Natural killer cell (primary cell): ENCODE measurements at regions not wholly inside any gene's neighbourhood (a gene's known extent, or its start where the extent isn't known, plus 50 kb on each side); places are given as distances from the start of the nearest gene placed in this dataset.

Experiments
- ATAC-seq, 3 donors: fragments of 150-1000 bp in 2 of 3; fragments of 200-7000 bp in 1 of 3; cut with Tn5 transposase; 1 replicate in 1 of 3; 2 replicates in 2 of 3; pipeline ENCODE4 v1.10.0; 2021; ENCODE audit warnings: mild to moderate bottlenecking in 2 of 3, moderate library complexity in 2 of 3
- DNase-seq, 2 donors: peaks; one replicate each; pipeline versions ENCODE4 v3.0.0 to v3.0.0-alpha.2; 2013 to 2021; ENCODE audit warnings: mixed read lengths in 1 of 2
- H3K27ac ChIP-seq: one replicate; pipeline ENCODE4 v1.5.1; 2013; ENCODE audit warnings: mild to moderate bottlenecking, low read length
- H3K27me3 ChIP-seq: one replicate; pipeline ENCODE4 v1.6.1; 2013; ENCODE audit warnings: low read length; ENCODE audit not compliant: control insufficient read depth, insufficient read depth
- H3K36me3 ChIP-seq: one replicate; pipeline ENCODE4 v1.6.1; 2013; ENCODE audit warnings: low read length; ENCODE audit not compliant: control insufficient read depth, insufficient read depth
- H3K4me1 ChIP-seq: one replicate; pipeline ENCODE4 v1.6.1; 2013; ENCODE audit warnings: low read length; ENCODE audit not compliant: control insufficient read depth, insufficient read depth
- H3K4me3 ChIP-seq: one replicate; pipeline ENCODE4 v1.5.1; 2013; ENCODE audit warnings: low read length
- H3K9me3 ChIP-seq: one replicate; pipeline ENCODE4 v1.6.1; 2013; ENCODE audit warnings: low read length; ENCODE audit not compliant: control insufficient read depth, insufficient read depth
- H3K27ac Mint-ChIP-seq, 2 donors: one replicate each; pipeline ENCODE4 v1.8.0; 2022; ENCODE audit warnings: mild to moderate bottlenecking in 2 of 2, mixed read lengths in 2 of 2, moderate library complexity in 1 of 2
- H3K27me3 Mint-ChIP-seq, 2 donors: one replicate each; pipeline ENCODE4 v1.8.0; 2022; ENCODE audit warnings: low read depth in 2 of 2, mixed read lengths in 2 of 2
- H3K36me3 Mint-ChIP-seq: one replicate; pipeline ENCODE4 v1.8.0; 2022; ENCODE audit warnings: mixed read lengths
- H3K4me1 Mint-ChIP-seq, 2 donors: one replicate each; pipeline ENCODE4 v1.8.0; 2022; ENCODE audit warnings: mixed read lengths in 2 of 2
- H3K4me3 Mint-ChIP-seq: one replicate; pipeline ENCODE4 v1.8.0; 2022; ENCODE audit warnings: mild to moderate bottlenecking, moderate library complexity, mixed read lengths
- H3K9me3 Mint-ChIP-seq, 2 donors: one replicate each; pipeline ENCODE4 v1.8.0; 2022; ENCODE audit warnings: mixed read lengths in 2 of 2
- CTCF ChIP-seq: fragments of 200-600 bp; IDR thresholded peaks from one replicate; pipeline ENCODE4 v1.8.0; 2022; ENCODE audit warnings: antibody characterized with exemption
- WGBS: methylation state at CpG from one replicate; pipeline ENCODE4 v1.1.7; 2013; ENCODE audit warnings: missing lambda C conversion rate; ENCODE audit not compliant: insufficient coverage; 5-methylcytosine and 5-hydroxymethylcytosine counted together
- intact Hi-C: fragments of 100-400 bp; cut with micrococcal nuclease; formaldehyde crosslinking; loops from one replicate; pipeline ENCODE4 v1.14.2; 2022

GRCh38 chr5:44875661-44876605, 67.2 kb downstream of the MRPS30 start:
- H3K27me3 Mint-ChIP-seq, result no peaks in the 10 kb centered on the region

GRCh38 chr5:44881266-44881665, 72.5 kb downstream of the MRPS30 start:
- no peak for TF ChIP-seq CTCF
- H3K4me3 Mint-ChIP-seq, result no peak overlapping the region
- H3K4me1 Mint-ChIP-seq, result no peaks in the 10 kb centered on the region
- Histone ChIP-seq H3K27ac (no peak overlapping the region), H3K36me3 (no peaks in the 10 kb centered on the region), H3K4me3 (no peak overlapping the region), H3K4me1 (no peaks in the 10 kb centered on the region), H3K27me3 (no peaks in the 10 kb centered on the region), H3K9me3 (peaks cover 8% of the 10 kb centered on the region)
- 73% methylated on average over 5 of the region's 5 CpGs for WGBS
- H3K36me3 Mint-ChIP-seq, result peaks cover 6% of the 10 kb centered on the region
- H3K9me3 Mint-ChIP-seq, result peaks cover 9 to 13% of the 10 kb centered on the region in 2 donors
- H3K27ac Mint-ChIP-seq, result no peak overlapping the region
- intact Hi-C loops, result no loop called here
- H3K27me3 Mint-ChIP-seq, result no peaks in the 10 kb centered on the region
- no peak for DNase-seq
- no peak for ATAC-seq

More at GRCh38 chr5:44875661-44876605, 67.2 kb downstream of the MRPS30 start:
- peaks cover 3 to 9% of the 10 kb centered on the region in 2 donors for H3K9me3 Mint-ChIP-seq
- Histone ChIP-seq H3K4me1 (no peaks in the 10 kb centered on the region), H3K27me3 (no peaks in the 10 kb centered on the region), H3K27ac (no peak overlapping the region), H3K4me3 (no peak overlapping the region), H3K36me3 (no peaks in the 10 kb centered on the region), H3K9me3 (no peaks in the 10 kb centered on the region)
- peak in 1 of 2 donors; percentile 18 for DNase-seq
- H3K27ac Mint-ChIP-seq, result no peak overlapping the region
- intact Hi-C loops, result no loop called here
- 61% methylated on average over 6 of the region's 7 CpGs for WGBS
- no peaks in the 10 kb centered on the region for H3K4me1 Mint-ChIP-seq
- TF ChIP-seq CTCF, result no peak
- no peak overlapping the region for H3K4me3 Mint-ChIP-seq
- H3K36me3 Mint-ChIP-seq, result peaks cover 6% of the 10 kb centered on the region
- ATAC-seq, result no peak

- Histone ChIP-seq H3K4me1 (no peaks in the 10 kb centered on the region), H3K27me3 (no peaks in the 10 kb centered on the region), H3K9me3 (peaks cover 8% of the 10 kb centered on the region), H3K27ac (no peak overlapping the region), H3K36me3 (no peaks in the 10 kb centered on the region), H3K4me3 (no peak overlapping the region)
- 96% methylated on average over 26 of the region's 26 CpGs for WGBS
- no peak overlapping the region for H3K27ac Mint-ChIP-seq
- intact Hi-C loops, result no loop called here
- H3K4me3 Mint-ChIP-seq, result no peak overlapping the region
- no peaks in the 10 kb centered on the region for H3K27me3 Mint-ChIP-seq
- H3K4me1 Mint-ChIP-seq, result no peaks in the 10 kb centered on the region
- H3K36me3 Mint-ChIP-seq, result no peaks in the 10 kb centered on the region
- DNase-seq (no peak), ATAC-seq (no peak)
- H3K9me3 Mint-ChIP-seq, result peaks cover 4 to 10% of the 10 kb centered on the region in 2 donors
- TF ChIP-seq CTCF, result no peak
These were observed 75.3 kb downstream of the MRPS30 start for GRCh38 chr5:44884036-44884435.
